ENCODE measurements at regions not wholly inside any gene's neighbourhood (a gene's known extent, or its start where the extent isn't known, plus 50 kb on each side); places are given as distances from the start of the nearest gene placed in this dataset.

GRCh38 chr2:16126517-16127275, 186.3 kb downstream of the MYCN start:
- WGBS (ENCODE audit: low lambda C conversion rate) = 36% methylated on average over 4 of the region's 4 CpGs
- Histone ChIP-seq H3K4me2 (no peak overlapping the region), H3K27ac (ENCODE audit: low read depth in 2 of 2, low read length in 1 of 2) (no peak overlapping the region), H3K36me3 (replicated peaks in 1 of 2; ENCODE audit: control insufficient read depth in 1 of 2, insufficient read depth in 2 of 2, low read length in 1 of 2) (no peaks in the 10 kb centered on the region), H3K79me2 (ENCODE audit: insufficient read depth) (no peaks in the 10 kb centered on the region), H2AFZ (ENCODE audit: low read depth) (no peak overlapping the region), H3K9ac (no peak overlapping the region), H4K20me1 (ENCODE audit: insufficient read depth) (no peaks in the 10 kb centered on the region), H3K4me1 (ENCODE audit: control insufficient read depth in 1 of 2, insufficient read depth in 2 of 2, low read depth in 1 of 2, low read length in 1 of 2) (peaks cover 0 to 16% of the 10 kb centered on the region in 2 experiments; a peak in 1 of 4 replicates), H3K9me2 (no peaks in the 10 kb centered on the region), H3K27me3 (ENCODE audit: insufficient read depth) (no peaks in the 10 kb centered on the region), H3F3A (replicated peaks; ENCODE audit: insufficient read depth) (no peaks in the 10 kb centered on the region), H3K4me3 (ENCODE audit: low read depth in 2 of 2, low read length in 1 of 2) (no peak overlapping the region), H3K9me3 (no peaks in the 10 kb centered on the region)
- ChIA-PET CTCF (interaction anchor here (0.8 to 1.1 kb wide), 3 partner anchors 148 to 381 kb away, joined by 3 to 4 read pairs (median 3); partner anchors contain the start of gene MYCN), POLR2A (no interaction called here)
- no peak for TF ChIP-seq SIN3A (IDR thresholded peaks at IDR 0.05; ENCODE audit: borderline replicate concordance, low read depth, low read length)
- TF ChIP-seq, protein P1, sequence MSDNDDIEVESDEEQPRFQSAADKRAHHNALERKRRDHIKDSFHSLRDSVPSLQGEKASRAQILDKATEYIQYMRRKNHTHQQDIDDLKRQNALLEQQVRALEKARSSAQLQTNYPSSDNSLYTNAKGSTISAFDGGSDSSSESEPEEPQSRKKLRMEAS (IDR thresholded peaks at IDR 0.05; ENCODE audit: low read depth) = no peak
- no peak for TF ChIP-seq JUND (IDR thresholded peaks at IDR 0.05)
- TF ChIP-seq, protein P2, sequence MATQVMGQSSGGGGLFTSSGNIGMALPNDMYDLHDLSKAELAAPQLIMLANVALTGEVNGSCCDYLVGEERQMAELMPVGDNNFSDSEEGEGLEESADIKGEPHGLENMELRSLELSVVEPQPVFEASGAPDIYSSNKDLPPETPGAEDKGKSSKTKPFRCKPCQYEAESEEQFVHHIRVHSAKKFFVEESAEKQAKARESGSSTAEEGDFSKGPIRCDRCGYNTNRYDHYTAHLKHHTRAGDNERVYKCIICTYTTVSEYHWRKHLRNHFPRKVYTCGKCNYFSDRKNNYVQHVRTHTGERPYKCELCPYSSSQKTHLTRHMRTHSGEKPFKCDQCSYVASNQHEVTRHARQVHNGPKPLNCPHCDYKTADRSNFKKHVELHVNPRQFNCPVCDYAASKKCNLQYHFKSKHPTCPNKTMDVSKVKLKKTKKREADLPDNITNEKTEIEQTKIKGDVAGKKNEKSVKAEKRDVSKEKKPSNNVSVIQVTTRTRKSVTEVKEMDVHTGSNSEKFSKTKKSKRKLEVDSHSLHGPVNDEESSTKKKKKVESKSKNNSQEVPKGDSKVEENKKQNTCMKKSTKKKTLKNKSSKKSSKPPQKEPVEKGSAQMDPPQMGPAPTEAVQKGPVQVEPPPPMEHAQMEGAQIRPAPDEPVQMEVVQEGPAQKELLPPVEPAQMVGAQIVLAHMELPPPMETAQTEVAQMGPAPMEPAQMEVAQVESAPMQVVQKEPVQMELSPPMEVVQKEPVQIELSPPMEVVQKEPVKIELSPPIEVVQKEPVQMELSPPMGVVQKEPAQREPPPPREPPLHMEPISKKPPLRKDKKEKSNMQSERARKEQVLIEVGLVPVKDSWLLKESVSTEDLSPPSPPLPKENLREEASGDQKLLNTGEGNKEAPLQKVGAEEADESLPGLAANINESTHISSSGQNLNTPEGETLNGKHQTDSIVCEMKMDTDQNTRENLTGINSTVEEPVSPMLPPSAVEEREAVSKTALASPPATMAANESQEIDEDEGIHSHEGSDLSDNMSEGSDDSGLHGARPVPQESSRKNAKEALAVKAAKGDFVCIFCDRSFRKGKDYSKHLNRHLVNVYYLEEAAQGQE (IDR thresholded peaks at IDR 0.05; ENCODE audit: low read depth, low read length) = no peak
- no peak for TF ChIP-seq RCOR1 (IDR thresholded peaks at IDR 0.05; ENCODE audit: low read length)
- TF ChIP-seq TCF12 (IDR thresholded peaks at IDR 0.05) = no peak
- no peak for TF ChIP-seq PBX3 (IDR thresholded peaks at IDR 0.05)
- TF ChIP-seq MEF2A (IDR thresholded peaks at IDR 0.05; ENCODE audit: borderline replicate concordance, low read depth) = no peak
- no peak for TF ChIP-seq RFX5 (IDR thresholded peaks at IDR 0.05; ENCODE audit: low read length)
- no peak for TF ChIP-seq GABPA (IDR thresholded peaks at IDR 0.05; ENCODE audit: low read depth)
- no peak for TF ChIP-seq NRF1 (IDR thresholded peaks at IDR 0.05; ENCODE audit: low read depth, low read length)
- TF ChIP-seq GATA2 (CRISPR knock-in tag; IDR thresholded peaks at IDR 0.05) = no peak
- no peak for TF ChIP-seq RAD21 (IDR thresholded peaks at IDR 0.05; ENCODE audit: low read length)
- TF ChIP-seq EZH2phosphoT487 (IDR thresholded peaks at IDR 0.05; ENCODE audit: borderline replicate concordance, low read depth) = no peak
- no peak for DNase-seq
